Chondrocyte (in vitro differentiated cells): ENCODE measurements at regions not wholly inside any gene's neighbourhood (a gene's known extent, or its start where the extent isn't known, plus 50 kb on each side); places are given as distances from the start of the nearest gene placed in this dataset.

Experiments
- DNase-seq: peaks from one replicate; pipeline ENCODE4 v3.0.0; 2021; ENCODE audit warnings: mixed read lengths, low spot score
- H3K27ac Mint-ChIP-seq: one replicate; pipeline ENCODE4 v1.8.0; 2021; ENCODE audit warnings: mild to moderate bottlenecking, moderate library complexity, mixed read lengths; ENCODE audit not compliant: unreplicated experiment
- H3K27me3 Mint-ChIP-seq: 2 replicates; pipeline ENCODE4 v1.8.0; 2021; ENCODE audit warnings: low read depth, mixed read lengths
- H3K36me3 Mint-ChIP-seq: 2 replicates; pipeline ENCODE4 v1.8.0; 2021; ENCODE audit warnings: low read depth, mixed read lengths
- H3K4me1 Mint-ChIP-seq: 2 replicates; pipeline ENCODE4 v1.8.0; 2021; ENCODE audit warnings: low read depth, mild to moderate bottlenecking, mixed read lengths
- H3K4me3 Mint-ChIP-seq: one replicate; pipeline ENCODE4 v1.8.0; 2021; ENCODE audit warnings: mild to moderate bottlenecking, moderate library complexity, mixed read lengths; ENCODE audit not compliant: unreplicated experiment
- H3K9me3 Mint-ChIP-seq: 2 replicates; pipeline ENCODE4 v1.8.0; 2021; ENCODE audit warnings: low read depth, mixed read lengths
- CTCF ChIP-seq: fragments of 200-600 bp; sonication (generic); IDR thresholded peaks from 2 replicates; pipeline ENCODE4 v1.5.0; 2021; ENCODE audit warnings: antibody characterized with exemption, mild to moderate bottlenecking, moderate library complexity

DNA sequence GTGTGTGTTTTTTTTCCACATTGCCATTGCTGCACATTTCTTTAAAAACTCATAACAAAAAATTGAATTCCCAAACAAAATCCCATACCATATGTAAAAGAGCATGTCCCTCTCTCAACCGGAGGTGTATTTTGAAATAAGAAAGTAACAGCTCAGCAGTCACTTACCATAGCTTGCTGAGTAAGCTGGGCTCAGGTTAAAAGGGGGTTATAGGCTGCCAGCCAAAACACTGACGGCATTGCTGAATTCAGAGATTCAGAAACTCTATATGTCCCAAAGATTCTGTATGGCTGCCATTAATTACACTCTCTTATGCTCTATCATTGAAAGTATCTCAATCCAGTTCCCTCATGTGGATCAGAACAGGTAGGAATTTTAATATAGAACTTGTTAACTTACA is 276.0 kb downstream of the FOXG1 start:
- no peak for DNase-seq
- H3K4me3 Mint-ChIP-seq, result no peak overlapping the region
- peaks cover 2% of the 10 kb centered on the region for H3K9me3 Mint-ChIP-seq
- no peaks in the 10 kb centered on the region for H3K27me3 Mint-ChIP-seq
- H3K4me1 Mint-ChIP-seq, result no peaks in the 10 kb centered on the region
- H3K36me3 Mint-ChIP-seq, result no peaks in the 10 kb centered on the region
- TF ChIP-seq CTCF, result no peak
- H3K27ac Mint-ChIP-seq, result no peak overlapping the region

DNA sequence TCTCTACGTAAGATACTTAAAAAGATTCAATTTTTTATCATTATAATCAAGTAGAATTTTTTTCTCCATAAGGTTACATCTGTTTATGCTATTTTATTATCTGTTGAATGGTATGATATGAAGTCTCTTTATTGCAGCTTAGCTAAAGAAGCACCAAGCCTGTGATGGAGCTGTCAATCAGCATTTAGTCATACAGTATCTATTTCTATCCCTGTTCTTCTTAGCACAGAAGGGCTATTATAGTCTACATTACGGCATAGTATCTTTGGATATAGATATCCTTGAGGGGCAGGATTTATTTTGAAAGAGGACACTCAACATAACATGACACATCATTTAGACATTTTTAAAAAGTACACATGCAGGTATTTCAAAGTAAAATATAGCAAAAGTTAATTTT is 277.1 kb downstream of the FOXG1 start:
- Mint-ChIP-seq H3K36me3 (no peaks in the 10 kb centered on the region), H3K9me3 (peaks cover 2% of the 10 kb centered on the region), H3K27me3 (no peaks in the 10 kb centered on the region), H3K27ac (no peak overlapping the region), H3K4me1 (no peaks in the 10 kb centered on the region), H3K4me3 (no peak overlapping the region)
- TF ChIP-seq CTCF, result no peak
- DNase-seq, result no peak

DNA sequence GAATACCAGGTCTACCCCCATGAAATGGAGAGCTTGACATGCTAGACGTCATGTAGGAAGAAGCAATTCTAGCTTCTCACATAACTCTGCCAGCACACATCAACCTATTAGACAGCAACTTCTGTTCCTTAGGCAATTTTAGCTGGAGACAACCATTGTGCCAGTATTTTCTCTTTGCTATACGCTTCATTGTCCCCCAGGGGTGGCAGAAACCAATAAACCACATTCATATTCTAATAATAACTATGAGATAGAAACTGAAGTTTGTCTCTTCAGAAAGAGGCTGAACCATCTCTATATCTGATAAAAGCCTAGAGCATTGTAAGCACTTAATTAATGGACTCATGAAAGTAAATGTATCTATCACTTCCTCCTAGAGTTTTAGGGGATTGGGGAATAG is 278.6 kb downstream of the FOXG1 start:
- Mint-ChIP-seq H3K27ac (no peak overlapping the region), H3K36me3 (no peaks in the 10 kb centered on the region), H3K4me1 (no peaks in the 10 kb centered on the region), H3K9me3 (peaks cover 7% of the 10 kb centered on the region), H3K4me3 (no peak overlapping the region), H3K27me3 (no peaks in the 10 kb centered on the region)
- DNase-seq, result no peak
- TF ChIP-seq CTCF, result no peak

GRCh38 chr14:29054119-29054518 is 287.5 kb downstream of the FOXG1 start:
- Mint-ChIP-seq H3K27ac (no peak overlapping the region), H3K9me3 (peaks cover 14% of the 10 kb centered on the region), H3K27me3 (no peaks in the 10 kb centered on the region), H3K36me3 (no peaks in the 10 kb centered on the region), H3K4me1 (no peaks in the 10 kb centered on the region), H3K4me3 (no peak overlapping the region)
- no peak for TF ChIP-seq CTCF
- no peak for DNase-seq

DNA sequence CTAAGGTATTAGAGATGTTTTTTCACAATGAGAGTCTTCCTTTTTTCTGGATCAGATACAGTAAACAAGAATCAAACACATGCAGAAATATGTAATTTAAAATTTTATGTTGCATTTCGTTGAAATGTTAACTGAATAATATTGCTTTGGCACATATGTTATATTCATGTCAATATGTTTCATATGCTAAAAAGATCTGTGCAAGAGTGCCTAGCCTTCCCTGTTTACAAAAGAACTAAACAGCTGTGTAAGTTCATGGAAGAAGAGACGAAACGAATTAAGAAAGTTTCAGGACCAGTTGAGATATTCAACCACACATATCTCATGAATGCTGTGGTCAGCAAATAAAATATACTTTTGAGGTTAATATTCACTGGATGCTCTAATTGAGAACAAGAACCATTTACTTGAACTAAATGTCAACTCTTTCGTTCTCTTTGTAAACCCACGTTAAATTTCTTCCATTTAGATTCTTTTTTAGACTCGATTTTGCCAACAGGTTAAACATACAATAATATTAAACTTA is 289.5 kb downstream of the FOXG1 start:
- no peak overlapping the region for H3K27ac Mint-ChIP-seq
- TF ChIP-seq CTCF, result no peak
- H3K4me3 Mint-ChIP-seq, result no peak overlapping the region
- no peak for DNase-seq
- H3K4me1 Mint-ChIP-seq, result no peaks in the 10 kb centered on the region
- no peaks in the 10 kb centered on the region for H3K36me3 Mint-ChIP-seq
- peaks cover 1% of the 10 kb centered on the region for H3K27me3 Mint-ChIP-seq
- H3K9me3 Mint-ChIP-seq, result peaks cover 3% of the 10 kb centered on the region
